Natural killer cell (primary cell): ENCODE measurements at regions not wholly inside any gene's neighbourhood (a gene's known extent, or its start where the extent isn't known, plus 50 kb on each side); places are given as distances from the start of the nearest gene placed in this dataset.

ENCODE experiments used
- ATAC-seq, 3 donors: fragments of 150-1000 bp in 2 of 3; fragments of 200-7000 bp in 1 of 3; cut with Tn5 transposase; 1 replicate in 1 of 3; 2 replicates in 2 of 3; pipeline ENCODE4 v1.10.0; 2021; ENCODE audit warnings: mild to moderate bottlenecking in 2 of 3, moderate library complexity in 2 of 3
- DNase-seq, 2 donors: peaks; one replicate each; pipeline versions ENCODE4 v3.0.0 to v3.0.0-alpha.2; 2013 to 2021; ENCODE audit warnings: mixed read lengths in 1 of 2
- H3K27ac ChIP-seq: one replicate; pipeline ENCODE4 v1.5.1; 2013; ENCODE audit warnings: mild to moderate bottlenecking, low read length
- H3K27me3 ChIP-seq: one replicate; pipeline ENCODE4 v1.6.1; 2013; ENCODE audit warnings: low read length; ENCODE audit not compliant: control insufficient read depth, insufficient read depth
- H3K36me3 ChIP-seq: one replicate; pipeline ENCODE4 v1.6.1; 2013; ENCODE audit warnings: low read length; ENCODE audit not compliant: control insufficient read depth, insufficient read depth
- H3K4me1 ChIP-seq: one replicate; pipeline ENCODE4 v1.6.1; 2013; ENCODE audit warnings: low read length; ENCODE audit not compliant: control insufficient read depth, insufficient read depth
- H3K4me3 ChIP-seq: one replicate; pipeline ENCODE4 v1.5.1; 2013; ENCODE audit warnings: low read length
- H3K9me3 ChIP-seq: one replicate; pipeline ENCODE4 v1.6.1; 2013; ENCODE audit warnings: low read length; ENCODE audit not compliant: control insufficient read depth, insufficient read depth
- H3K27ac Mint-ChIP-seq, 2 donors: one replicate each; pipeline ENCODE4 v1.8.0; 2022; ENCODE audit warnings: mild to moderate bottlenecking in 2 of 2, mixed read lengths in 2 of 2, moderate library complexity in 1 of 2
- H3K27me3 Mint-ChIP-seq, 2 donors: one replicate each; pipeline ENCODE4 v1.8.0; 2022; ENCODE audit warnings: low read depth in 2 of 2, mixed read lengths in 2 of 2
- H3K36me3 Mint-ChIP-seq: one replicate; pipeline ENCODE4 v1.8.0; 2022; ENCODE audit warnings: mixed read lengths
- H3K4me1 Mint-ChIP-seq, 2 donors: one replicate each; pipeline ENCODE4 v1.8.0; 2022; ENCODE audit warnings: mixed read lengths in 2 of 2
- H3K4me3 Mint-ChIP-seq: one replicate; pipeline ENCODE4 v1.8.0; 2022; ENCODE audit warnings: mild to moderate bottlenecking, moderate library complexity, mixed read lengths
- H3K9me3 Mint-ChIP-seq, 2 donors: one replicate each; pipeline ENCODE4 v1.8.0; 2022; ENCODE audit warnings: mixed read lengths in 2 of 2
- WGBS: methylation state at CpG from one replicate; pipeline ENCODE4 v1.1.7; 2013; ENCODE audit warnings: missing lambda C conversion rate; ENCODE audit not compliant: insufficient coverage; 5-methylcytosine and 5-hydroxymethylcytosine counted together
- intact Hi-C: fragments of 100-400 bp; cut with micrococcal nuclease; formaldehyde crosslinking; loops from one replicate; pipeline ENCODE4 v1.14.2; 2022
- TF ChIP-seq, protein P1 (sequence below): fragments of 200-600 bp; IDR thresholded peaks from one replicate; pipeline ENCODE4 v1.8.0; 2022; ENCODE audit warnings: antibody characterized with exemption

DNA sequence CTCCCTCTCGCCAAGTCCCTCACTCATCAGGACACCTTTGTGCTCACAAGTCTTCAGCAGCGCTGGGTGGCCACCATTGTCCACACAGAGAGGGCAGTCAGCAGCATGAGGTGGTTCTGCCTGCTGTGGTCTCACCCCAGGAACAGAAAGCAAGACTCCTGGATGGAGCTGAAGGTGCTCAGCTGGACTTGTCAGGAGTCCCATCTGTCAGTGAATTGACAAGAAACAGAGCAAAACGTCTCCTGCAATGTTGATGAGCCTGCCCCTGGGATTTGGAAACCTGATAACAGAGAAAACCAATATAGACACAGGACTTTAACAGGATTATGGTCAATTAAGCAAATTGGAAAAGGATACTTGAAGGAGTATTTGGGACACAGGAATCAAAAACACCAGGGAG, 122.2 kb upstream of the PRSS58 start:
- Histone ChIP-seq H3K36me3 (no peaks in the 10 kb centered on the region), H3K27ac (no peak overlapping the region), H3K4me1 (peaks cover 8% of the 10 kb centered on the region), H3K4me3 (no peak overlapping the region), H3K9me3 (no peaks in the 10 kb centered on the region), H3K27me3 (no peaks in the 10 kb centered on the region)
- no peak for DNase-seq
- TF ChIP-seq, protein P1, sequence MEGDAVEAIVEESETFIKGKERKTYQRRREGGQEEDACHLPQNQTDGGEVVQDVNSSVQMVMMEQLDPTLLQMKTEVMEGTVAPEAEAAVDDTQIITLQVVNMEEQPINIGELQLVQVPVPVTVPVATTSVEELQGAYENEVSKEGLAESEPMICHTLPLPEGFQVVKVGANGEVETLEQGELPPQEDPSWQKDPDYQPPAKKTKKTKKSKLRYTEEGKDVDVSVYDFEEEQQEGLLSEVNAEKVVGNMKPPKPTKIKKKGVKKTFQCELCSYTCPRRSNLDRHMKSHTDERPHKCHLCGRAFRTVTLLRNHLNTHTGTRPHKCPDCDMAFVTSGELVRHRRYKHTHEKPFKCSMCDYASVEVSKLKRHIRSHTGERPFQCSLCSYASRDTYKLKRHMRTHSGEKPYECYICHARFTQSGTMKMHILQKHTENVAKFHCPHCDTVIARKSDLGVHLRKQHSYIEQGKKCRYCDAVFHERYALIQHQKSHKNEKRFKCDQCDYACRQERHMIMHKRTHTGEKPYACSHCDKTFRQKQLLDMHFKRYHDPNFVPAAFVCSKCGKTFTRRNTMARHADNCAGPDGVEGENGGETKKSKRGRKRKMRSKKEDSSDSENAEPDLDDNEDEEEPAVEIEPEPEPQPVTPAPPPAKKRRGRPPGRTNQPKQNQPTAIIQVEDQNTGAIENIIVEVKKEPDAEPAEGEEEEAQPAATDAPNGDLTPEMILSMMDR = no peak
- Mint-ChIP-seq H3K9me3 (no peaks in the 10 kb centered on the region), H3K4me1 (peaks cover 14 to 16% of the 10 kb centered on the region in 2 donors), H3K27ac (no peak overlapping the region), H3K4me3 (no peak overlapping the region), H3K36me3 (no peaks in the 10 kb centered on the region), H3K27me3 (peaks cover 19 to 22% of the 10 kb centered on the region in 2 donors)
- intact Hi-C loops = no loop called here
- ATAC-seq = no peak
- WGBS = 62% methylated on average over 3 of the region's 3 CpGs

DNA sequence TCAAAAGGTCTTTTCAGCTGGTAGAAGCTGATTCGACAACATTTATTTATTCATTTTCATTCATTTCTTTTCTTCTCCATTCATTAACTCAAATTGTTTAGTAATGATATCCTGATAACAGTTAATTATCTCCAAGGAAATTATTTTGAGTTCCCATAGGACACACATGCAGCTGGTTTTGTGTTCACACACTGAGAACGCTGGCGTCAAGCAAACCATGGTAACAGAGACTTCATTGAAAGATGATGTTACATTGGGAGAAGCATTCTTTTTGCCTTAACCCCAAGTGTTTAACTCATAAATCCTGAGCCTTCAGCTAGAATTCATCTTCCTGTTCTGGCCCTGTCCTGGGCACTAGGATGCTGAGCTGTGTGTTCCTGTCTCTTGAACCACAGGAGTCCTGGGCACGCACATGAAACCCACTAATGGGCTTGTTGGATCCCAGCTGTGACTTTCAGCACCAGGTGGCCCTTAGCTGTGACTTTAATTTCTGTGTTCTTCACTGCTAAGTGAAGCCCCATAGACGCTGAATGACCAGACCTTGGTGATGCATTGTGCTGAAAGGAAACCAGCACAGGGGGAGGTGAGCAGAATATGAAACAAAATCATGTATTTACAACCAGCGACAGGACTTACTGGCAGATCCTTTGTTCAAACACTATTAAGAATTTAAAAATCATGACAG, 121.5 kb upstream of the PRSS58 start:
- TF ChIP-seq, protein P1 = no peak
- Histone ChIP-seq H3K27ac (no peak overlapping the region), H3K9me3 (no peaks in the 10 kb centered on the region), H3K4me3 (no peak overlapping the region), H3K36me3 (no peaks in the 10 kb centered on the region), H3K27me3 (no peaks in the 10 kb centered on the region), H3K4me1 (peaks cover 3% of the 10 kb centered on the region)
- H3K36me3 Mint-ChIP-seq = no peaks in the 10 kb centered on the region
- peaks cover 7 to 9% of the 10 kb centered on the region in 2 donors for H3K4me1 Mint-ChIP-seq
- H3K27ac Mint-ChIP-seq = no peak overlapping the region
- WGBS = 86% methylated on average over 5 of the region's 6 CpGs
- DNase-seq (no peak), ATAC-seq (no peak)
- peaks cover 19 to 22% of the 10 kb centered on the region in 2 donors for H3K27me3 Mint-ChIP-seq
- intact Hi-C loops = no loop called here
- H3K9me3 Mint-ChIP-seq = no peaks in the 10 kb centered on the region
- no peak overlapping the region for H3K4me3 Mint-ChIP-seq

DNA sequence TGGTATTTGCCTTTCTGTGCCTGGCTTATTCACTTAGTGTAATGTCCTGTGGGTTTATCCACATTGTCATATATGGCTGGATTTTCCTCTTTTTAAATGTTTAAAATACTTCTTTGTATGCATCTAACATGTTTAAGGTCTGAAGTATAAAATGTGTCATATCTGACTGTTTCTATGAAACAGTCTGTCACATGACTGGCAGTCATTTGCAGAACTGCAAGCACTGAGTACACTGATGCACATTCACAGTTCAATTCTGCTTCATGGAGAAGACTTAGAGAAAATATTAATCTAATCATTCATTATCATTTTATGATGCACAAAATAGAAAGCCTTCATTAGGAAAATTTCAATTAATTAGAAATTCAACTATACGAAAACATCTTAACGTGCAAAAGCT, 119.7 kb upstream of the PRSS58 start:
- no peak for ATAC-seq
- Histone ChIP-seq H3K27ac (no peak overlapping the region), H3K9me3 (no peaks in the 10 kb centered on the region), H3K36me3 (no peaks in the 10 kb centered on the region), H3K4me3 (no peak overlapping the region), H3K27me3 (no peaks in the 10 kb centered on the region), H3K4me1 (no peaks in the 10 kb centered on the region)
- DNase-seq = no peak
- WGBS = 100% methylated on average over 2 of the region's 2 CpGs
- Mint-ChIP-seq H3K27ac (no peak overlapping the region), H3K4me3 (no peak overlapping the region), H3K4me1 (no peaks in the 10 kb centered on the region), H3K9me3 (no peaks in the 10 kb centered on the region), H3K36me3 (no peaks in the 10 kb centered on the region), H3K27me3 (peaks cover 19 to 22% of the 10 kb centered on the region in 2 donors)
- TF ChIP-seq, protein P1 = no peak
- intact Hi-C loops = no loop called here
